ENCODE measurements at regions not wholly inside any gene's neighbourhood (a gene's known extent, or its start where the extent isn't known, plus 50 kb on each side); places are given as distances from the start of the nearest gene placed in this dataset.

- no peaks in the 10 kb centered on the region for H3K9me3 Mint-ChIP-seq
- H3K27me3 Mint-ChIP-seq = no peaks in the 10 kb centered on the region
- no peak overlapping the region for H3K4me3 Mint-ChIP-seq
- no peak overlapping the region for H3K27ac Mint-ChIP-seq
- H3K36me3 Mint-ChIP-seq = no peaks in the 10 kb centered on the region
- no peak for ATAC-seq
- H3K4me1 Mint-ChIP-seq = no peaks in the 10 kb centered on the region
Observed at GRCh38 chr13:39245688-39246087, 207.4 kb downstream of the NHLRC3 start.

DNA sequence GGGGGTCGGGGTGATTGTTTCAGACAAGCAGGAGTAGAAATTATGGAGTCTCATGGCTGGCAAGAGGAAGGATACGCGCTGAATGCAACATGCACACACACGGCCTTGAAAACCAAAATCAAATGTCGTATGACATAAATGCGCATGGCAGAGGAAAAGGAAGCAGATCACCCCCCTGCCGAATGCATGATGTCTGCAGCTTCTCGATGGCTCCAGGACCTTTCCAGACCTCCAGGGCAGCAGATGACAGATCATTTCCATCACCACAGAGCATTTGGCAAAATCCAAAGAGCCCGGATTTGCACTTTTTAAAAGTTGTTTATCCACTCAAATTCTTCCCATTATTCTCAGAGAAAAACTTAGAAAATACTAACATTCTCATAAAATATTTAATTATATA lies 211.7 kb downstream of the NHLRC3 start:
- H3K4me3 Mint-ChIP-seq = no peak overlapping the region
- H3K9me3 Mint-ChIP-seq = no peaks in the 10 kb centered on the region
- H3K27me3 Mint-ChIP-seq = no peaks in the 10 kb centered on the region
- H3K27ac Mint-ChIP-seq = no peak overlapping the region
- H3K36me3 Mint-ChIP-seq = no peaks in the 10 kb centered on the region
- no peaks in the 10 kb centered on the region for H3K4me1 Mint-ChIP-seq
- no peak for ATAC-seq

DNA sequence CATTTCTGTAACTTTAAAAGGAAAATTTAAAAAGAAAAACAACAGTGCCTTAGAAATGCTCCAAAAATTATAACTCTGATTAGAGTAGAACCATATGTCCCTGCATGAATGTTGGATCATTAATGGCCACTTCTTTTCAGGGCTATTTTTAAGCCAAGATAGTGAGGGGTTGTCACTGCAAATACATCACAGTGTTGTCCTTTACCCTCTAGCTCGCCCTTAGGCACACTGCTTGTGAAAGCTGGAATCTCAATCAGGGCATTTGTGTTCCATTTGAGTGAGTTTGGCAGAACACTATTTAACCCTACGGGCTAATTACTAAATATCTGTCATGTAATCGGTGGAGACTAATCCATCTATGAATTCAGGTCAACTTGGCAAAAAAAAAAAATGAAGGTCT lies 212.2 kb downstream of the NHLRC3 start:
- H3K27me3 Mint-ChIP-seq = no peaks in the 10 kb centered on the region
- no peak for ATAC-seq
- H3K36me3 Mint-ChIP-seq = no peaks in the 10 kb centered on the region
- no peaks in the 10 kb centered on the region for H3K9me3 Mint-ChIP-seq
- H3K4me3 Mint-ChIP-seq = no peak overlapping the region
- H3K27ac Mint-ChIP-seq = no peak overlapping the region
- H3K4me1 Mint-ChIP-seq = no peaks in the 10 kb centered on the region

- H3K27ac Mint-ChIP-seq = no peak overlapping the region
- no peak overlapping the region for H3K4me3 Mint-ChIP-seq
- no peak for ATAC-seq
- H3K27me3 Mint-ChIP-seq = no peaks in the 10 kb centered on the region
- H3K9me3 Mint-ChIP-seq = no peaks in the 10 kb centered on the region
- H3K4me1 Mint-ChIP-seq = no peaks in the 10 kb centered on the region
- no peaks in the 10 kb centered on the region for H3K36me3 Mint-ChIP-seq
Observed at GRCh38 chr13:39251340-39251739, 213.1 kb downstream of the NHLRC3 start.

DNA sequence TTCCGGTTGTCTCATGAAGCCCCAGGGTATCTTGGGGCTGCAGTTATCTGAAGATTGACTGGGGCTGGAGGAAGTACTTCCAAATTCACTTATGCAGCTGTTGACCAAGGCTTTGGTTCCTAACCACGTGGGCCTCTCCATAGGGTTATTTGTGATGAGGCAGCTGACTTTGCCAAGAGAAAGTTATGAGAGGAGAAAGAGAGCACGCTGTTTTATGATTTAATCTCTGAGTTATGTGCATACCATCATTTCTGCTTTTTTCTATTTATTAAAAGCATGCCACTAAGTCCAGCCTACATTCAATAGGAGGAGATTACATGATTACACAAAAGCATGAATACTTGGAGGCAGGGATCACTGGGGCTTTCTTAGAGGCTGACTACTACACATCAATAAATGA lies 215.5 kb downstream of the NHLRC3 start:
- no peak for ATAC-seq
- no peaks in the 10 kb centered on the region for H3K27me3 Mint-ChIP-seq
- H3K9me3 Mint-ChIP-seq = no peaks in the 10 kb centered on the region
- H3K27ac Mint-ChIP-seq = no peak overlapping the region
- no peaks in the 10 kb centered on the region for H3K36me3 Mint-ChIP-seq
- no peaks in the 10 kb centered on the region for H3K4me1 Mint-ChIP-seq
- no peak overlapping the region for H3K4me3 Mint-ChIP-seq

DNA sequence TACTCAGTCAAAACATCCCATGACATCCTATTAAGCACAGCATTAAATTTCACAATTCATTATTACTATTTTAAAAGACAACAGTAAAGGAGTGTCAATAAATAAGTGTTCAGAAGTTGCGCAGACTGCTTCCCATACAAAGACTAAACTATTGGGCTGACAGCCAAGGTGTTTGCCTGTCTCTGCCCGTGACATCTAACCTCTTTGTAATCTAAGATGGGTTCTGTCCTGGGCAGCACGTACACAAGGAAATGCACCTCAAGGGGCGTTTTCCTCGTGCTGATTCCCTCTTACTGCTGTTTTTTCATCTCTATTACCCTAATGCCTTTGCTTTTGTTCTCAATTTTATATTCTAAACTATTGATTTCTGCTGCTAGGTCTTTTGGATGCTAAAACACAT lies 216.3 kb downstream of the NHLRC3 start:
- no peaks in the 10 kb centered on the region for H3K36me3 Mint-ChIP-seq
- ATAC-seq = no peak
- H3K27ac Mint-ChIP-seq = no peak overlapping the region
- H3K4me1 Mint-ChIP-seq = no peaks in the 10 kb centered on the region
- H3K9me3 Mint-ChIP-seq = no peaks in the 10 kb centered on the region
- no peak overlapping the region for H3K4me3 Mint-ChIP-seq
- H3K27me3 Mint-ChIP-seq = no peaks in the 10 kb centered on the region

DNA sequence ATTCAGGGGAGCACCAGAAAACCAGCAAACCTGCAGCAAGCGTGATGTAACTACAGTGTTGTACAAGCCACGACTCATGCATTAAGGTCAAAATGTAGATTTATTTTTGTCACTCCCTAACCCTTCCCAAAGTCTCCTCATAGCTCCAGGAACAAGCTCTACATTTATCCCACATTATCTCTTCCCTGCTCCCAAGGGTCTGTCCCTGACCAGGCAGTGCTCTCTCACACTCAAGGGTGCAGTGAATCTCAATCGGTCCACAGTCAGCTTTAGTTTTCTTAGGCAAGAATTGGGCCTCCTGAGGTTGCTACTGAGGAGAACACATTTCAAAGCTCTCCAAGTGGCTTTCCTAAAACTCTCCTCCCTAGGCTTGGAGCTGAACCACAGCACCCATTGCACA lies 219.4 kb downstream of the NHLRC3 start:
- no peaks in the 10 kb centered on the region for H3K4me1 Mint-ChIP-seq
- no peaks in the 10 kb centered on the region for H3K36me3 Mint-ChIP-seq
- H3K27me3 Mint-ChIP-seq = no peaks in the 10 kb centered on the region
- H3K9me3 Mint-ChIP-seq = no peaks in the 10 kb centered on the region
- H3K27ac Mint-ChIP-seq = no peak overlapping the region
- H3K4me3 Mint-ChIP-seq = no peak overlapping the region
- ATAC-seq = no peak

- no peak for ATAC-seq
- Mint-ChIP-seq H3K36me3 (no peaks in the 10 kb centered on the region), H3K27ac (no peak overlapping the region), H3K4me1 (no peaks in the 10 kb centered on the region), H3K4me3 (no peak overlapping the region), H3K9me3 (no peaks in the 10 kb centered on the region), H3K27me3 (no peaks in the 10 kb centered on the region)
Observed at GRCh38 chr13:39259371-39260140, 221.3 kb downstream of the NHLRC3 start.

- Mint-ChIP-seq H3K9me3 (peaks cover 3% of the 10 kb centered on the region), H3K4me1 (no peaks in the 10 kb centered on the region), H3K27ac (no peak overlapping the region), H3K27me3 (no peaks in the 10 kb centered on the region), H3K4me3 (no peak overlapping the region), H3K36me3 (no peaks in the 10 kb centered on the region)
- ATAC-seq = no peak
Observed at GRCh38 chr13:39263033-39263432, 224.8 kb downstream of the NHLRC3 start.

DNA sequence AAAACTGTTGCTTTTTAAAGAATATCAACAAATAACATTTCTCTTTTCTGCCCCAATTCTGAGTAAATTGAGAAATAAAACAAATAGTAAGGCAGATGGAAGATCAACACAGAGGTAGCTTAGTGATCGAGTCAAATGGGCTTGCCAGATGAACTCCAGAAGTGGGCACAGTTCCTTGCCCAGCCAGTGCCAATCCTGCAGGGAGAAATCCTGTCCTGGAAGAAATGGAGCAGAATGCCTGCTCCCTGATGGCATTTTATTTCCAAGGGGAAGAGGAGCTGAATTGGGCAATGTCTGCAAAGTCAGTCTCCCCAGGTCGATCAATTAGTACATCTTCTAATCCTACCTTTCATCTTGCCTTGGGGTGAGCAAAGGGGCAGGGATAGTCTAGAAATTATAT lies 225.3 kb downstream of the NHLRC3 start:
- no peak overlapping the region for H3K27ac Mint-ChIP-seq
- no peak for ATAC-seq
- peaks cover 3% of the 10 kb centered on the region for H3K9me3 Mint-ChIP-seq
- H3K27me3 Mint-ChIP-seq = no peaks in the 10 kb centered on the region
- no peaks in the 10 kb centered on the region for H3K4me1 Mint-ChIP-seq
- no peak overlapping the region for H3K4me3 Mint-ChIP-seq
- H3K36me3 Mint-ChIP-seq = no peaks in the 10 kb centered on the region

- no peak overlapping the region for H3K27ac Mint-ChIP-seq
- no peak overlapping the region for H3K4me3 Mint-ChIP-seq
- no peak for ATAC-seq
- H3K9me3 Mint-ChIP-seq = peaks cover 3% of the 10 kb centered on the region
- H3K36me3 Mint-ChIP-seq = no peaks in the 10 kb centered on the region
- H3K4me1 Mint-ChIP-seq = no peaks in the 10 kb centered on the region
- H3K27me3 Mint-ChIP-seq = no peaks in the 10 kb centered on the region
Observed at GRCh38 chr13:39266426-39266825, 228.2 kb downstream of the NHLRC3 start.

GRCh38 chr13:39268398-39268797 lies 230.1 kb downstream of the NHLRC3 start:
- Mint-ChIP-seq H3K9me3 (peaks cover 3% of the 10 kb centered on the region), H3K27ac (no peak overlapping the region), H3K4me3 (no peak overlapping the region), H3K27me3 (no peaks in the 10 kb centered on the region), H3K4me1 (no peaks in the 10 kb centered on the region), H3K36me3 (no peaks in the 10 kb centered on the region)
- ATAC-seq = no peak

DNA sequence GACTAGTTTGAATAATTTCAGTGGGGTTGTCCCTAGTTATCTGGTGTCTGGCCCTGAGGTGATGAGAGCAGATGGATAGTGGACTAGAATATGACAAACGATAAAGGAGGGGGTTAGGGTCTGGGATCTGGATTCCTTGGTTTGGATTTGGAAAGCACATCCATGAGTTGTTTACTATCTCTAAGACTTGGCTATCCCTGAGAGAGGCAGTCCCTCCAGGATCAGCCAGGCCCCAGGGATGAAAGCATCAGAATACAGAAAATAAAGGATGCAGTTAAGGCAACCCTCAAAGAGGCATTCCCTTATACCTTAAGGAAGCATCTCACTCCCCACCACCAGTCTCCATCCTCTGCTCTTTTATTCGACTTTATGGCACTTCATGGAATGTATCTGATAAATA lies 230.7 kb downstream of the NHLRC3 start:
- ATAC-seq = no peak
- H3K4me1 Mint-ChIP-seq = no peaks in the 10 kb centered on the region
- H3K27me3 Mint-ChIP-seq = no peaks in the 10 kb centered on the region
- no peak overlapping the region for H3K4me3 Mint-ChIP-seq
- H3K9me3 Mint-ChIP-seq = peaks cover 3% of the 10 kb centered on the region
- no peaks in the 10 kb centered on the region for H3K36me3 Mint-ChIP-seq
- H3K27ac Mint-ChIP-seq = no peak overlapping the region

- no peak overlapping the region for H3K27ac Mint-ChIP-seq
- ATAC-seq = no peak
- H3K4me1 Mint-ChIP-seq = no peaks in the 10 kb centered on the region
- no peaks in the 10 kb centered on the region for H3K36me3 Mint-ChIP-seq
- peaks cover 3% of the 10 kb centered on the region for H3K9me3 Mint-ChIP-seq
- no peaks in the 10 kb centered on the region for H3K27me3 Mint-ChIP-seq
- H3K4me3 Mint-ChIP-seq = no peak overlapping the region
Observed at GRCh38 chr13:39269411-39269810, 231.2 kb downstream of the NHLRC3 start.

GRCh38 chr13:39272994-39273393 lies 234.7 kb downstream of the NHLRC3 start:
- Mint-ChIP-seq H3K9me3 (no peaks in the 10 kb centered on the region), H3K27ac (no peak overlapping the region), H3K4me1 (no peaks in the 10 kb centered on the region), H3K36me3 (no peaks in the 10 kb centered on the region), H3K4me3 (no peak overlapping the region), H3K27me3 (no peaks in the 10 kb centered on the region)
- no peak for ATAC-seq

DNA sequence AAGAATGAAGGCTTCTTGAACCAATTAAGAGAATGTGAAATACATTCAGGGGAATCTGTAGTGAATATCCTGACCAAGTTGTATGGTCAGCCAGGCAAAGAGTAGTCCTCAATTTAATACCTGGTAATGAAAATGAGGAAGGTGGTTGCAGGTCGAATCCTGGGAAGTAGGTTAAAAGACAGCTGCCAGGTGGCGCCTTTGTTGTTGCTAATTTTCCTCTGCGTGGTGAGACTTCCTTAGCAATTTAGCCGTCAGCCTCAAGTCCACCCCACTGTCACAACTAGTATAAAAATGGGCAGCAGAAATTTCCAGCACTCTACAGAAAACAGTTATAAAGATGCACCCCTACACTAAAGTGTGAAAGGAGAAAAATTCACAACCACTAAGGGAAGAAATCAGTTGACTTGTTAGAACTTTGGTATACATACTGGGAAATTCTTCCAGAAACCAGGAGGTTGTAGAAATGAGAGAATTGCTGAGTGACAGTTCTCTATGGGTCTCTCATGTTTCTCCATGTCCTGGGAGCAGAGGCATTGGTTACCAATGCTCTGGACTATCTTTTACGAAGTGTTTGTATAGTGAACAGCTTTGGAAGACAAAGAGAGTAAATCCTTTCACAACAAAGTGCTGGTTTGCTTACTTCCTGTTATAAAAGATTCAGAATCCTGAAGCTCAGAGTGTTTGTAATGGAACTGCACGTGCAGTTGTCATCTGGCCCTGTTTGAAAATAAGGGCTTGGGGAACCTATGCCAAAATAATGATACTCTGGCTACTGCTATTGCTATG lies 235.9 kb downstream of the NHLRC3 start:
- H3K27me3 Mint-ChIP-seq = peaks cover 2% of the 10 kb centered on the region
- no peaks in the 10 kb centered on the region for H3K4me1 Mint-ChIP-seq
- ATAC-seq = no peak
- no peak overlapping the region for H3K4me3 Mint-ChIP-seq
- no peaks in the 10 kb centered on the region for H3K9me3 Mint-ChIP-seq
- H3K27ac Mint-ChIP-seq = no peak overlapping the region
- H3K36me3 Mint-ChIP-seq = no peaks in the 10 kb centered on the region

All from stimulated activated memory B cell treated with anti-CD40 and anti-IgM and Interleukin-4, amounts not matched to agents 10 μg/mL and 1 μg/mL and 100 μg/mL, for 72 hours (primary cell).